ENCODE measurements at regions not wholly inside any gene's neighbourhood (a gene's known extent, or its start where the extent isn't known, plus 50 kb on each side); places are given as distances from the start of the nearest gene placed in this dataset.

DNA sequence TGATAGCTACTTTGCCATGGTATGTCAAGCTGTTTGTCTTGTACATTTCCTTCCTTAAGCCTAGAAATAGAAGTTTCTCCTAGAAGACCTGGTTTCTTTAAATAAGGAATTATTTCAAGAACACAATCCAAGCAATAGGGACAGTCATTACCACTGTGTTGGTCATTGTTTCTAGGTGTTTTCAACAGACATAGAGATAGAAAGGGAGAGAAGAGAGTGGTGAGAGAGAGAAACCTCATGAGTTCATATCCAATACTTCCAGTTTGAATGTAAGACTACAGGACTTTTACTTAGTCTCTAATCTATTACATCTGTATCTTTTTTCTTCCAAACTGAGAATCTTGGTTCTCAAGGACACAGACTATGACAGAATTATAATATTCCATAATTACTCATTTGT lies 245.9 kb upstream of the STARD13 start:
- TF ChIP-seq, protein P1, sequence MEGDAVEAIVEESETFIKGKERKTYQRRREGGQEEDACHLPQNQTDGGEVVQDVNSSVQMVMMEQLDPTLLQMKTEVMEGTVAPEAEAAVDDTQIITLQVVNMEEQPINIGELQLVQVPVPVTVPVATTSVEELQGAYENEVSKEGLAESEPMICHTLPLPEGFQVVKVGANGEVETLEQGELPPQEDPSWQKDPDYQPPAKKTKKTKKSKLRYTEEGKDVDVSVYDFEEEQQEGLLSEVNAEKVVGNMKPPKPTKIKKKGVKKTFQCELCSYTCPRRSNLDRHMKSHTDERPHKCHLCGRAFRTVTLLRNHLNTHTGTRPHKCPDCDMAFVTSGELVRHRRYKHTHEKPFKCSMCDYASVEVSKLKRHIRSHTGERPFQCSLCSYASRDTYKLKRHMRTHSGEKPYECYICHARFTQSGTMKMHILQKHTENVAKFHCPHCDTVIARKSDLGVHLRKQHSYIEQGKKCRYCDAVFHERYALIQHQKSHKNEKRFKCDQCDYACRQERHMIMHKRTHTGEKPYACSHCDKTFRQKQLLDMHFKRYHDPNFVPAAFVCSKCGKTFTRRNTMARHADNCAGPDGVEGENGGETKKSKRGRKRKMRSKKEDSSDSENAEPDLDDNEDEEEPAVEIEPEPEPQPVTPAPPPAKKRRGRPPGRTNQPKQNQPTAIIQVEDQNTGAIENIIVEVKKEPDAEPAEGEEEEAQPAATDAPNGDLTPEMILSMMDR (conservative IDR thresholded peaks at IDR 0.05; ENCODE audit: low read depth, low read length) = no peak
- no peak for TF ChIP-seq EZH2 (IDR thresholded peaks at IDR 0.05; ENCODE audit: borderline replicate concordance, low read depth, low read length, poor library complexity, severe bottlenecking)
